ENCODE measurements at regions not wholly inside any gene's neighbourhood (a gene's known extent, or its start where the extent isn't known, plus 50 kb on each side); places are given as distances from the start of the nearest gene placed in this dataset.

GRCh38 chr1:218705911-218706893, 361.1 kb downstream of the TGFB2 start:
- Histone ChIP-seq H3K9me3 (ENCODE audit: control insufficient read depth, insufficient read depth, low read depth, low read length) (no peaks in the 10 kb centered on the region), H3K4me2 (ENCODE audit: extremely low read depth, insufficient read depth, low read length) (peak overlapping the region; percentile 33), H3K9ac (ENCODE audit: insufficient read depth, low read length) (no peak overlapping the region), H3K36me3 (ENCODE audit: control insufficient read depth, insufficient read depth, low read length) (no peaks in the 10 kb centered on the region), H3K4me1 (ENCODE audit: control insufficient read depth, extremely low read depth, insufficient read depth, low read length) (peaks cover 8% of the 10 kb centered on the region), H2AFZ (ENCODE audit: low read length) (no peak overlapping the region), H4K20me1 (ENCODE audit: control insufficient read depth, extremely low read depth, insufficient read depth, low read length) (no peaks in the 10 kb centered on the region), H3K79me2 (ENCODE audit: control insufficient read depth, insufficient read depth, low read length) (no peaks in the 10 kb centered on the region), H3K4me3 (replicated peaks in 1 of 4; ENCODE audit: control extremely low read depth in 1 of 4, insufficient read depth in 1 of 4, low read depth in 3 of 4, low read length in 4 of 4) (no peak overlapping the region), H3K27ac (ENCODE audit: insufficient read depth, low read length) (no peak overlapping the region), H3K27me3 (ENCODE audit: control insufficient read depth, insufficient read depth, low read length) (no peaks in the 10 kb centered on the region)
- no peak for TF ChIP-seq EZH2 (IDR thresholded peaks at IDR 0.05; ENCODE audit: low read length, missing control alignments)
- no peak for TF ChIP-seq CTCF (conservative IDR thresholded peaks at IDR 0.05 in 1 of 2, IDR thresholded peaks at IDR 0.05 in 1 of 2; ENCODE audit: low read depth in 1 of 2, low read length in 2 of 2)
- peak; percentile 84 to 100 for DNase-seq (ENCODE audit: low read depth in 2 of 2)

- no peaks in the 10 kb centered on the region for H4K20me1 ChIP-seq (ENCODE audit: control insufficient read depth, extremely low read depth, insufficient read depth, low read length)
- no peak overlapping the region for H3K27ac ChIP-seq (ENCODE audit: insufficient read depth, low read length)
- H3K9ac ChIP-seq (ENCODE audit: insufficient read depth, low read length) = no peak overlapping the region
- H3K27me3 ChIP-seq (ENCODE audit: control insufficient read depth, insufficient read depth, low read length) = no peaks in the 10 kb centered on the region
- DNase-seq (ENCODE audit: low read depth in 2 of 2) = peak; percentile 15 to 17
- H3K4me1 ChIP-seq (ENCODE audit: control insufficient read depth, extremely low read depth, insufficient read depth, low read length) = peaks cover 5% of the 10 kb centered on the region
- TF ChIP-seq CTCF (conservative IDR thresholded peaks at IDR 0.05 in 1 of 2, IDR thresholded peaks at IDR 0.05 in 1 of 2; ENCODE audit: low read depth in 1 of 2, low read length in 2 of 2) (no peak), EZH2 (IDR thresholded peaks at IDR 0.05; ENCODE audit: low read length, missing control alignments) (no peak)
- H2AFZ ChIP-seq (ENCODE audit: low read length) = no peak overlapping the region
- no peak overlapping the region for H3K4me3 ChIP-seq (replicated peaks in 1 of 4; ENCODE audit: control extremely low read depth in 1 of 4, insufficient read depth in 1 of 4, low read depth in 3 of 4, low read length in 4 of 4)
- no peaks in the 10 kb centered on the region for H3K36me3 ChIP-seq (ENCODE audit: control insufficient read depth, insufficient read depth, low read length)
- no peak overlapping the region for H3K4me2 ChIP-seq (ENCODE audit: extremely low read depth, insufficient read depth, low read length)
- no peaks in the 10 kb centered on the region for H3K79me2 ChIP-seq (ENCODE audit: control insufficient read depth, insufficient read depth, low read length)
- no peaks in the 10 kb centered on the region for H3K9me3 ChIP-seq (ENCODE audit: control insufficient read depth, insufficient read depth, low read depth, low read length)
Measured at GRCh38 chr1:218711001-218711400, 365.9 kb downstream of the TGFB2 start.

GRCh38 chr1:218711884-218712674, 366.9 kb downstream of the TGFB2 start:
- Histone ChIP-seq H3K4me1 (ENCODE audit: control insufficient read depth, extremely low read depth, insufficient read depth, low read length) (peaks cover 4% of the 10 kb centered on the region), H3K27ac (ENCODE audit: insufficient read depth, low read length) (no peak overlapping the region), H3K4me2 (ENCODE audit: extremely low read depth, insufficient read depth, low read length) (no peak overlapping the region), H3K36me3 (ENCODE audit: control insufficient read depth, insufficient read depth, low read length) (no peaks in the 10 kb centered on the region), H3K79me2 (ENCODE audit: control insufficient read depth, insufficient read depth, low read length) (no peaks in the 10 kb centered on the region), H3K4me3 (replicated peaks in 1 of 4; ENCODE audit: control extremely low read depth in 1 of 4, insufficient read depth in 1 of 4, low read depth in 3 of 4, low read length in 4 of 4) (no peak overlapping the region), H3K9me3 (ENCODE audit: control insufficient read depth, insufficient read depth, low read depth, low read length) (no peaks in the 10 kb centered on the region), H2AFZ (ENCODE audit: low read length) (no peak overlapping the region), H3K9ac (ENCODE audit: insufficient read depth, low read length) (no peak overlapping the region), H3K27me3 (ENCODE audit: control insufficient read depth, insufficient read depth, low read length) (no peaks in the 10 kb centered on the region), H4K20me1 (ENCODE audit: control insufficient read depth, extremely low read depth, insufficient read depth, low read length) (no peaks in the 10 kb centered on the region)
- TF ChIP-seq CTCF (conservative IDR thresholded peaks at IDR 0.05 in 1 of 2, IDR thresholded peaks at IDR 0.05 in 1 of 2; ENCODE audit: low read depth in 1 of 2, low read length in 2 of 2) (no peak), EZH2 (IDR thresholded peaks at IDR 0.05; ENCODE audit: low read length, missing control alignments) (no peak)
- peak; percentile 31 to 83 for DNase-seq (ENCODE audit: low read depth in 2 of 2)
